ENCODE measurements at regions not wholly inside any gene's neighbourhood (a gene's known extent, or its start where the extent isn't known, plus 50 kb on each side); places are given as distances from the start of the nearest gene placed in this dataset.

- no peak for TF ChIP-seq GATA1 (IDR thresholded peaks at IDR 0.05; ENCODE audit: low read depth, low read length)
- TF ChIP-seq POLR2A (IDR thresholded peaks at IDR 0.05; ENCODE audit: low read length): no peak
Observed at GRCh38 chr2:238714038-238714528, 133.8 kb upstream of the TWIST2 start.
